GM23248 (cell line): ENCODE measurements at regions not wholly inside any gene's neighbourhood (a gene's known extent, or its start where the extent isn't known, plus 50 kb on each side); places are given as distances from the start of the nearest gene placed in this dataset.
"Not testable (repeated sequence)": the region's sequence is repeated elsewhere in the genome, so short reads cannot be mapped to it uniquely, and the experiment has no call there.

Experiments used
- DNase-seq: peaks from one replicate; pipeline ENCODE4 v3.0.0-alpha.2; 2015
- H2AFZ ChIP-seq: fragments of 200-600 bp; sonication (generic); 2 replicates; pipeline ENCODE4 v1.6.1; 2016; ENCODE audit warnings: antibody characterized with exemption
- H3F3A ChIP-seq: fragments of 200-600 bp; sonication (generic); 2 replicates; pipeline ENCODE4 v1.6.1; 2016; ENCODE audit warnings: mild to moderate bottlenecking, antibody characterized with exemption, mixed run types; ENCODE audit not compliant: insufficient read depth
- H3K27ac ChIP-seq: fragments of 200-600 bp; sonication (generic); 2 replicates; pipeline ENCODE4 v1.5.1; 2016; ENCODE audit warnings: mild to moderate bottlenecking
- H3K27me3 ChIP-seq: fragments of 200-600 bp; sonication (generic); replicated peaks from 2 replicates; pipeline ENCODE4 v1.6.1; 2016; ENCODE audit warnings: mild to moderate bottlenecking; ENCODE audit not compliant: insufficient read depth
- H3K36me3 ChIP-seq: fragments of 200-600 bp; sonication (generic); 2 replicates; pipeline ENCODE4 v1.6.1; 2016; ENCODE audit warnings: low read depth, mild to moderate bottlenecking
- H3K4me1 ChIP-seq: fragments of 200-600 bp; sonication (generic); 2 replicates; pipeline ENCODE4 v1.6.1; 2016; ENCODE audit warnings: mild to moderate bottlenecking; ENCODE audit not compliant: insufficient read depth
- H3K4me2 ChIP-seq: fragments of 200-600 bp; sonication (generic); one replicate; pipeline ENCODE4 v1.6.1; 2016; ENCODE audit warnings: mild to moderate bottlenecking; ENCODE audit not compliant: unreplicated experiment
- H3K4me3 ChIP-seq: fragments of 200-600 bp; sonication (generic); 2 replicates; pipeline ENCODE4 v1.5.1; 2016; ENCODE audit warnings: mild to moderate bottlenecking
- H3K79me2 ChIP-seq: fragments of 200-600 bp; sonication (generic); 2 replicates; pipeline ENCODE4 v1.6.1; 2016; ENCODE audit warnings: mild to moderate bottlenecking; ENCODE audit not compliant: insufficient read depth
- H3K9ac ChIP-seq: fragments of 200-600 bp; sonication (generic); 2 replicates; pipeline ENCODE4 v1.6.1; 2016; ENCODE audit warnings: mild to moderate bottlenecking
- H3K9me2 ChIP-seq: fragments of 200-600 bp; sonication (generic); 2 replicates; pipeline ENCODE4 v1.6.1; 2016; ENCODE audit warnings: mixed run types, mild to moderate bottlenecking, moderate library complexity; ENCODE audit not compliant: insufficient read depth
- H3K9me3 ChIP-seq: fragments of 200-600 bp; sonication (generic); one replicate; pipeline ENCODE4 v1.6.1; 2017; ENCODE audit warnings: low read depth
- H4K20me1 ChIP-seq: fragments of 200-600 bp; sonication (generic); 2 replicates; pipeline ENCODE4 v1.6.0; 2016; ENCODE audit not compliant: insufficient read depth
- EZH2 ChIP-seq: fragments of 200-600 bp; sonication (generic); IDR thresholded peaks from 2 replicates; pipeline ENCODE4 v1.6.1; 2018; ENCODE audit warnings: antibody characterized with exemption, mild to moderate bottlenecking; ENCODE audit not compliant: insufficient read depth, poor library complexity, severe bottlenecking
- EZH2phosphoT487 ChIP-seq: fragments of 200-600 bp; sonication (generic); IDR thresholded peaks from 2 replicates; pipeline ENCODE4 v1.6.1; 2018; ENCODE audit warnings: antibody characterized with exemption, moderate library complexity, mild to moderate bottlenecking, low read depth; ENCODE audit not compliant: insufficient read depth
- WGBS, 2 experiments: methylation state at CpG; one replicate each; pipeline ENCODE4 v1.1.6; 2015 to 2017; ENCODE audit warnings: low lambda C conversion rate in 2 of 2, low coverage in 1 of 2; ENCODE audit errors: missing lambda C conversion rate in 2 of 2; 5-methylcytosine and 5-hydroxymethylcytosine counted together
- in situ Hi-C: fragments of 300-500 bp; cut with MboI; formaldehyde crosslinking; loops from 2 replicates; pipeline ENCODE4 v1.15.0; 2020

DNA sequence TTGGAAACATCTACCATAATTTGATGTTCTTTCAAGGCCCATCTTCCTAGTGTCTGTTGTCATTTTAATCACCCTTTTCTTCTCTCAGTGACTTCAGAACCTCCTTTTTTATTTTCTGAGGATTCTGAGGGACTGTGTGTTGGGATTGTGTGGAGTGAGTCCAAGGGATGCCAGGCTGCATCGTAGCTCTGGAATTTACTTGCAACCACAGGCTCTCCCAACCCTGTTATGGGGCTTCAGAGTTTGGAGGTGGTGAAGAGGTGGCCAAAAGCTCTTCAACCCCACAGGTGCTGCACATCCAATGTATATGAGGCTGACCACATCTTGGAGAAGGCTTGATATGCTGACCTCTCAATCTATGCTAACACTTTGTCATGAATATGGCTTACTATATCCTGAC, 79.5 kb upstream of the GPR141 start:
- H4K20me1 ChIP-seq: no peaks in the 10 kb centered on the region
- DNase-seq: no peak
- H3K4me1 ChIP-seq: no peaks in the 10 kb centered on the region
- no peak overlapping the region for H2AFZ ChIP-seq
- WGBS, 2 experiments: 0 to 10% methylated on average over 1 of the region's 1 CpG
- TF ChIP-seq EZH2 (no peak), EZH2phosphoT487 (no peak)
- in situ Hi-C loops: no loop called here
- no peak overlapping the region for H3K4me2 ChIP-seq
- H3K9ac ChIP-seq: no peak overlapping the region
- H3K27me3 ChIP-seq: no peaks in the 10 kb centered on the region
- H3K9me2 ChIP-seq: no peaks in the 10 kb centered on the region
- no peaks in the 10 kb centered on the region for H3K9me3 ChIP-seq
- H3K27ac ChIP-seq: no peak overlapping the region
- no peak overlapping the region for H3K4me3 ChIP-seq
- no peaks in the 10 kb centered on the region for H3F3A ChIP-seq
- H3K36me3 ChIP-seq: no peaks in the 10 kb centered on the region
- no peaks in the 10 kb centered on the region for H3K79me2 ChIP-seq

- H3K4me2 ChIP-seq, H3K4me3 ChIP-seq, H3K9me2 ChIP-seq, H3K9ac ChIP-seq, H3K27me3 ChIP-seq, H3K79me2 ChIP-seq, DNase-seq, H3K4me1 ChIP-seq, H4K20me1 ChIP-seq, H3K9me3 ChIP-seq, H2AFZ ChIP-seq, H3K27ac ChIP-seq, H3K36me3 ChIP-seq, H3F3A ChIP-seq, in situ Hi-C loops: not testable (repeated sequence)
- 50 to 55% methylated on average over 10 to 14 of the region's 16 CpGs for WGBS, 2 experiments
Observed at GRCh38 chr7:37617406-37617805, 66.2 kb upstream of the GPR141 start.

GRCh38 chr7:37633048-37633447, 50.5 kb upstream of the GPR141 start:
- Histone ChIP-seq H3K9ac (no peak overlapping the region), H3K27ac (no peak overlapping the region), H3F3A (no peaks in the 10 kb centered on the region), H3K4me3 (no peak overlapping the region), H3K27me3 (no peaks in the 10 kb centered on the region), H4K20me1 (no peaks in the 10 kb centered on the region), H3K79me2 (no peaks in the 10 kb centered on the region), H3K4me1 (no peaks in the 10 kb centered on the region), H2AFZ (no peak overlapping the region), H3K9me2 (no peaks in the 10 kb centered on the region), H3K4me2 (no peak overlapping the region), H3K9me3 (no peaks in the 10 kb centered on the region), H3K36me3 (no peaks in the 10 kb centered on the region)
- 0% methylated on average over 1 of the region's 1 CpG for WGBS, 2 experiments
- in situ Hi-C loops: no loop called here
- TF ChIP-seq EZH2phosphoT487 (no peak), EZH2 (no peak)
- no peak for DNase-seq
